K562 (cell line): ENCODE measurements at regions not wholly inside any gene's neighbourhood (a gene's known extent, or its start where the extent isn't known, plus 50 kb on each side); places are given as distances from the start of the nearest gene placed in this dataset.

Experiments used
- ATF2 ChIP-seq: sonication (generic); formaldehyde crosslinking; IDR thresholded peaks from 2 replicates; pipeline ENCODE4 v1.8.1; 2022; ENCODE audit warnings: missing genetic modification reagents
- CHCHD3 ChIP-seq: fragments of 250-450 bp; sonication (Bioruptor Pico); IDR thresholded peaks from 2 replicates; pipeline ENCODE4 v2.1.2; 2022; ENCODE audit warnings: mild to moderate bottlenecking
- CHD2 ChIP-seq: IDR thresholded peaks from 2 replicates; pipeline ENCODE4 v1.6.1; 2011; ENCODE audit warnings: low read depth, low read length
- CTCF ChIP-seq, 3 experiments: IDR thresholded peaks in 2 of 3; conservative IDR thresholded peaks in 1 of 3; 2 replicates each; pipeline ENCODE4 v1.5.1; 2011 to 2012; ENCODE audit warnings: low read length in 3 of 3, mild to moderate bottlenecking in 3 of 3, control low read depth in 2 of 3, improper control_type of control experiment in 1 of 3, inconsistent platforms in 1 of 3, low read depth in 1 of 3, mixed read lengths in 1 of 3, moderate library complexity in 1 of 3; ENCODE audit not compliant: insufficient read depth in 2 of 3
- HMGXB4 ChIP-seq: sonication (generic); formaldehyde crosslinking; IDR thresholded peaks from 2 replicates; pipeline ENCODE4 v1.8.1; 2023; ENCODE audit warnings: mild to moderate bottlenecking, missing genetic modification reagents
- MAFK ChIP-seq: IDR thresholded peaks from 2 replicates; pipeline ENCODE4 v1.6.1; 2011; ENCODE audit warnings: low read length, improper control_type of control experiment
- RFX5 ChIP-seq: IDR thresholded peaks from 2 replicates; pipeline ENCODE4 v1.6.1; 2011; ENCODE audit warnings: low read depth, mild to moderate bottlenecking, improper control_type of control experiment, low read length
- TAF15 ChIP-seq: fragments of 200-400 bp; formaldehyde crosslinking; IDR thresholded peaks from 2 replicates; pipeline ENCODE4 v1.6.1; 2017; ENCODE audit warnings: mild to moderate bottlenecking, low read depth, low read length, moderate library complexity
- TCF3 ChIP-seq: sonication (generic); formaldehyde crosslinking; IDR thresholded peaks from 2 replicates; pipeline ENCODE4 v1.4.0; 2020; ENCODE audit warnings: mild to moderate bottlenecking, missing genetic modification reagents
- XRCC4 ChIP-seq: IDR thresholded peaks from one replicate; pipeline ENCODE4 v1.6.1; 2011; ENCODE audit not compliant: insufficient read depth, insufficient read length; ENCODE audit errors: extremely low read depth

GRCh38 chr6:44721954-44722578 is 334.6 kb downstream of the CDC5L start:
- TF ChIP-seq CHCHD3 (CRISPR knock-in tag) (no peak), HMGXB4 (CRISPR knock-in tag) (no peak), CHD2 (no peak), TAF15 (no peak), TCF3 (CRISPR knock-in tag) (no peak), CTCF (IDR thresholded peaks at IDR 0.05 in 2 of 3, conservative IDR thresholded peaks at IDR 0.05 in 1 of 3; ENCODE audit: insufficient read depth in 2 of 3, low read depth in 1 of 3, low read length in 3 of 3) (no peak), RFX5 (no peak), ATF2 (CRISPR knock-in tag) (no peak), MAFK (no peak), XRCC4 (no peak)
